SK-N-SH (cell line): ENCODE measurements at regions not wholly inside any gene's neighbourhood (a gene's known extent, or its start where the extent isn't known, plus 50 kb on each side); places are given as distances from the start of the nearest gene placed in this dataset.

Experiments used
- EP300 ChIP-seq, 2 experiments: IDR thresholded peaks; 2 replicates each; pipeline versions ENCODE4 v1.4.0 to v1.6.1; 2012; ENCODE audit warnings: borderline replicate concordance in 1 of 2, low read depth in 1 of 2, low read length in 1 of 2
- MXI1 ChIP-seq: IDR thresholded peaks from 2 replicates; pipeline ENCODE4 v1.6.1; 2012; ENCODE audit warnings: mild to moderate bottlenecking, low read depth, low read length, improper control_type of control experiment
- POLR2AphosphoS5 ChIP-seq: IDR thresholded peaks from 2 replicates; pipeline ENCODE4 v1.6.1; 2012; ENCODE audit warnings: low read depth, low read length
- RXRA ChIP-seq: IDR thresholded peaks from 2 replicates; pipeline ENCODE4 v1.4.0; 2012; ENCODE audit warnings: low read depth, mild to moderate bottlenecking, borderline replicate concordance
- TAF1 ChIP-seq: IDR thresholded peaks from 2 replicates; pipeline ENCODE4 v1.6.1; 2012; ENCODE audit warnings: low read depth, mild to moderate bottlenecking, low read length, moderate library complexity, borderline replicate concordance
- TF ChIP-seq, protein P1 (sequence below): fragments of 200-600 bp; sonication (generic); IDR thresholded peaks from 2 replicates; pipeline ENCODE4 v1.6.1; 2017; ENCODE audit warnings: antibody characterized with exemption, mild to moderate bottlenecking, moderate library complexity

DNA sequence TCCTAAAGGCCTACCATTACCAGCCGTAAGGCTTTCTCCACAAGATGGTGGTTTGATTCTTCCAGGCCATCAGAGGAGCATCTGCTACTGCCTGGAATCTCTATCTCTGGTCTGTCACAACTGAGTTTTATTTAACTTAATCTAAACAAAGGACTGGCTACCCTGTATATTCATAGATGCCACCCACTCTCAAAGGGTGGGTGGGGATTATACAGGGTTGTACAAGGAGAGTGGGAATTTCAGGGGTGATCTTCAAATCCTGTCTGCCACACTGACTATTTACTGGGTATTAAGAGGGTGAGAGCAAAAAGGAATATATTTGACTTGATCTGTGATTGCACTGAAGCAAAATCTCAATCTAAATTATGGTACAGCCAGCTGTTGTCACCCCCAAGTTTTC is 253.3 kb downstream of the MBNL1 start:
- no peak for TF ChIP-seq POLR2AphosphoS5
- TF ChIP-seq, protein P1, sequence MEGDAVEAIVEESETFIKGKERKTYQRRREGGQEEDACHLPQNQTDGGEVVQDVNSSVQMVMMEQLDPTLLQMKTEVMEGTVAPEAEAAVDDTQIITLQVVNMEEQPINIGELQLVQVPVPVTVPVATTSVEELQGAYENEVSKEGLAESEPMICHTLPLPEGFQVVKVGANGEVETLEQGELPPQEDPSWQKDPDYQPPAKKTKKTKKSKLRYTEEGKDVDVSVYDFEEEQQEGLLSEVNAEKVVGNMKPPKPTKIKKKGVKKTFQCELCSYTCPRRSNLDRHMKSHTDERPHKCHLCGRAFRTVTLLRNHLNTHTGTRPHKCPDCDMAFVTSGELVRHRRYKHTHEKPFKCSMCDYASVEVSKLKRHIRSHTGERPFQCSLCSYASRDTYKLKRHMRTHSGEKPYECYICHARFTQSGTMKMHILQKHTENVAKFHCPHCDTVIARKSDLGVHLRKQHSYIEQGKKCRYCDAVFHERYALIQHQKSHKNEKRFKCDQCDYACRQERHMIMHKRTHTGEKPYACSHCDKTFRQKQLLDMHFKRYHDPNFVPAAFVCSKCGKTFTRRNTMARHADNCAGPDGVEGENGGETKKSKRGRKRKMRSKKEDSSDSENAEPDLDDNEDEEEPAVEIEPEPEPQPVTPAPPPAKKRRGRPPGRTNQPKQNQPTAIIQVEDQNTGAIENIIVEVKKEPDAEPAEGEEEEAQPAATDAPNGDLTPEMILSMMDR, result no peak
- TF ChIP-seq EP300 (IDR thresholded peaks at IDR 0.05; ENCODE audit: borderline replicate concordance in 1 of 2, low read depth in 1 of 2, low read length in 1 of 2), result no peak
- TF ChIP-seq TAF1, result no peak
- TF ChIP-seq RXRA, result no peak
- no peak for TF ChIP-seq MXI1
